ENCODE measurements at regions not wholly inside any gene's neighbourhood (a gene's known extent, or its start where the extent isn't known, plus 50 kb on each side); places are given as distances from the start of the nearest gene placed in this dataset.

- peak; percentile 85 for DNase-seq
Measured at GRCh38 chr1:244970236-244970743, 105.9 kb upstream of the HNRNPU start.

DNA sequence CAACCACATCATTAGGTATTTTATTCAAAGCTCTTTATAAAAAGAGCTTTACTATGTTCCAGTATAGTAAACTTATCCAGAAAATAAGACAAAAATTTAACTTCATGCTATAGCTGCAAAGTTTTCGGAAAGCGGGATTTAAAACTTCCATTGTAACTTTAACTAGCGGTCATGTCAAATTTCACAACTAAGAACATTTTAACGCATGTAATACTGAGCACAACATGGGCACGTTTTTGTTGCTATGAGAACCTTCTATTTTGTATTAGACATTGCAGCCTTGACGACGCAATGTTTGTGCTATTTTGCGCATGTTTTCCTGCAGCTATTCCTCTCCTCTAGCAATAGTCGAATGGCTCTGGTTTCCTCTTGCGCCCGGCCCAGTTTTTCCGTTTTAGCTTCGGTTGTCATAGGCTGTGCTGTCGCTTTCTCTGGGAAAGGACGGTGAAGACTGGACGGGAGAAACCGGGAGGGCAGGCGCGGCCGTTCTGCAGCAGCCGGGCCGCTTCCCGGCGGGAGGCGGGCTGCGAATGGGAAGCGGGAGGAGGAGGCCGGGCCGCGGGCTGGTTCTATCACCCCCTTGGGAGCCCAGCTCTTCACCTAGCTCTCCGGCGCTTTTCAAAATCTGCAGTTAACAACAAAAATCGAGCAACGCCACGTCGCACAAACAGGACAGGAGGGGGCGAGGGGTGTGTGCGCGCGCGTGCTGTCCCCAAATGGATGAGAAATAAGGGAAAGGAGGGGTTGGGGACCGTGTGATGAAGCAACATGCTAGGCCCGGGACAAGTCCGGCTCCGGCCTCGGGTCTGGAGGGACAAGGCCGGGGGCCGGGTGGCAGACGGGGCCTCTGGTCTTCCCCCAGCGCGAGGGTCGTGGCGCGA is 105.3 kb upstream of the HNRNPU start:
- peak; percentile 91 for DNase-seq

DNA sequence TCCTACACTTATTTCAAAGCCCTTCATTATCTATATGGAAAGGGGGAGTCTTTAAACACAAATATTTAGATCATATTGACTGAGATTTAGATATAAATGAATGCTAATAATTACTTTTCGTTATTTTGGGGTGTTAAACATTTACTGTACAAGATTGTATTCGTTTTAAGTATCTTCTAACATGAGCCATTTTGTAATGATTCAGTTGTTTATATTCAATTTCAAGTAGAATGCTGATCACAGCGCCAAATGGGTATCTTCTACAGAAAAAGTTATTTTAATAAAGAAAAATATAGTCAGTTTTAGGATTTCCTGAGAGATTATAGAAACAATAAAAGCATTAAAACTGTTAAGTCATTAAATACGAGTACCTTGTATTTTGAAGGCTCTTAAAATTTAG is 104.5 kb upstream of the HNRNPU start:
- no peak for DNase-seq

DNA sequence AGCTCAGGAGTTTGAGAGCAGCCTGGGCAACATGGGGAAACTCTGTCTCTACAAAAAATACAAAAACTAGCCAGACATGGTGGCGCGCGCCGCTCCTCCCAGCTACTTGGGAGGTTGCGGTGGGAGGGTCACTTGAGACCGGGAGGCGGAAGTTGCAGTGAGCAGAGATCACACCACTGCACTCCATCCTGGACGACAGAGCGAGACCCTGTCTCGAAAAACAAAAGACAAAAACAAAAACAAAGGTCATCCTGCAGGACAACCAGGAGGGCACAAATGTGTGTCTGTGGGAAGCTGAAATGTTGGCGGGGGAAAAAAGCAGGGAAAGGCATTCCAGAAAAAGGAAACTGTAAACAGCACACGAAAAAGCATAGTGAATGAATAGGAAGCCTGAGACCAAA is 104.1 kb upstream of the HNRNPU start:
- DNase-seq, result no peak

- DNase-seq, result no peak
Measured at GRCh38 chr1:244967159-244967558, 102.8 kb upstream of the HNRNPU start.

- no peak for DNase-seq
Measured at GRCh38 chr1:244965185-244966030, 101.1 kb upstream of the HNRNPU start.

GRCh38 chr1:244964112-244964971 is 100.0 kb upstream of the HNRNPU start:
- DNase-seq, result peak; percentile 88

GRCh38 chr1:244963231-244963826 is 99.0 kb upstream of the HNRNPU start:
- no peak for DNase-seq

DNA sequence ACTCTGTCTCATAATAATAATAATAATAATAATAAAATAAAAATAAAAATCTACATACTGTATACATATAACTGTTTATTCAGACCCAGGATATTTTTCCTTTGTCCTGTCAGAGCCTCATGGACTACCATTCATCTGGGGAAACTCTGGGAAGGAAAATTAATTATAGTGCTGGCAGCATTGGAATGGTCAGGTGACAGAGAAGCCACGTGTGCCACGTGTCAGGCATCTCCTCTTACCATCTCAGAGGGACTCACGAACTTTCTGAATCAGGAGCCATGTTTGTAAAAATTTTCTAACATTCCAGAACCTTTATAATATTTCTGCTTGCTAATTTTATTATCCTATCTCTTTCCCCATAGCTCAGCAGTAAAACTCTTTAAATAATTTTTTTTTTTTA is 97.8 kb upstream of the HNRNPU start:
- DNase-seq, result no peak

DNA sequence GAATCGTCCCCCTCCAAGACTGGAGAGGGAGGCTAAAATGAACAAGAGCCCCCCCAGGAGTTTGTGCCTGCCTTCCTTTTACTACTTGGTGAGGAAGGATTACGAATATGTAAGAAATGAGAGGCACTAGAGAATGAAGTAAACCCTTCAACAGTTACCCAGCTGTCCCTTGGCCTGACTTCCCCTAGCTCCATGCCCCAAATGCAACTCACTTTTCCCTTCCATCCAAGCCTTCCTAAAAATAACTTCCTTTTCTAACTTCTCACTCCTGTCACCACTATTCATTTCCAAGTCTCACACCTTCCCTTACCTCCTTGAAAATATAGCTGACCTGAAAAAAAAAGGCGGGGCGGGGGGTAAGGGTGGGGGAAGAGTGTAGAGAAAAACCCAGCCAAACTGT is 96.6 kb upstream of the HNRNPU start:
- no peak for DNase-seq

DNA sequence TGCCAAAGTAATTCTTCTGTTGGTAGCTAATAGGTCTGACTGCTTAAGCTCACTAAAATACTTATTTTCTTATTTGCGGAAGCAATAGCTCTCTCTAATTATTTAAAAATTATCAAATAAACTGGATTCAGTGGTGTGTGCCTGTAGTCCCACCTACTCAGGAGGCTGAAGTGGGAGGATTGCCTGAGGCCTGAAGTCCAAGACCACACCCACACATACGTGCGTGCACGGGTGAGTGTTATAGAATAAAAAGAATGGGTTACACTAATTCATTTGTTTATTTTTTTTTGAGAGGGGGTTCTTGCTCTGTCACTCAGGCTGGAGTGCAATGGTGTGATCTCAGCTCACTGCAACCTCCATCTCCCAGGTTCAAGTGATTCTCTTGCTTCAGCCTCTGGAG is 94.2 kb upstream of the HNRNPU start:
- no peak for DNase-seq

DNA sequence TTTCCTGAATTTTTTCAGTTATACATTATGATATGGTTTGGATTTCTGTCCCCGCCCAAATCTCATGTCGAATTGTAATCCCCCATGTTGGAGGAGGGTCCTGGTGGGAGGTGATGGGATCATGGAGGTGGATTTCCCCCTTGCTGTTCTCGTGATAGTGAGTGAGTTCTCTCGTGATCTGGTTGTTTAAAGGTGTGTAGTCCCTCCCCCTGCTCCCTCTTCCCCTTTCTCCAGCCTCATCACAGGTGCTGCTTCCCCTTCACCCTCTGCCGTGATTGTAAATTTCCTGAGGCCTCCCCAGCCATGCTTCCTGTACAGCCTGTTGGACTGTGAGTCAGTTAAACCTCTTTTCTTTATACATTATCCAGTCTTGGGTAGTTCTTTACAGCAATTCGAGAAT is 93.2 kb upstream of the HNRNPU start:
- no peak for DNase-seq

GRCh38 chr1:244957122-244957521 is 92.8 kb upstream of the HNRNPU start:
- no peak for DNase-seq

- DNase-seq, result no peak
Measured at GRCh38 chr1:244955661-244956060, 91.3 kb upstream of the HNRNPU start.

DNA sequence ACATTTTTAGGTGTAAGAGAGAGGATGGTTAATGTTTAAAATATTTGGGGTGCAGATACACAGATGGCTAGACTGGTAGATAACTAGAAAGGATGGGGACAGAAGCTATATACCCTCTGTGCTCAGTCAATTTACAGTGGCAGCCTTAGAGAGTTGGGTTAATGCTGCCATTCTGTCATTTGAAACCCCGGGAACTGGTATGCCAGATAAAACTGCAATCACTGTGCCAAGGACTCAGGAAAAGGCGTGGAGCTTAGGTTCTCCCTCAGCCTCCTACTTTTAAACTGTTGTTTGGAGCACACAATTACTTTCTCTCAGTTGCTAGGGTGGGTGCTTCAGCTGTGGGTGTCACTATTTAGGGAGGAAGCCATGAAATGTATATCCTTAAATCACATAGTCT is 90.0 kb upstream of the HNRNPU start:
- no peak for DNase-seq

- DNase-seq, result no peak
Measured at GRCh38 chr1:244953901-244954300, 89.6 kb upstream of the HNRNPU start.

GRCh38 chr1:244952940-244953339 is 88.6 kb upstream of the HNRNPU start:
- no peak for DNase-seq

- DNase-seq, result no peak
Measured at GRCh38 chr1:244952280-244952933, 88.1 kb upstream of the HNRNPU start.

DNA sequence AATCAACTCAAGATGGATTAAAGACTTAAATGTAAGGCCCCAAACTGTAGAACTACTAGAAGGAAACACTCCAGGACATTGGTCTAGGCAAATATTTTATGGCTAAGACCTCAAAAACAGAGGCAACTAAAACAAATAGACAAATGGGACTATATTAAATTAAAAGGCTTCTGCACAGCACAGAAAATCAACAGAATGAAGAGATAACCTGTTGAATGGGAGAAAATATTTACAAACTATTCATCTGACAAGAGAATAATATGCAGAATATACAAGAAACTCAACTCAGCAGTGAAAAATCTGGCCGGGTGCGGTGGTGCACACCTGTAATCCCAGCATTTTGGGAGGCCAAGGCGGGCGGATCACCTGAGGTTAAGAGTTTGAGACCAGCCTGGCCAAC is 84.1 kb upstream of the HNRNPU start:
- DNase-seq, result no peak

DNA sequence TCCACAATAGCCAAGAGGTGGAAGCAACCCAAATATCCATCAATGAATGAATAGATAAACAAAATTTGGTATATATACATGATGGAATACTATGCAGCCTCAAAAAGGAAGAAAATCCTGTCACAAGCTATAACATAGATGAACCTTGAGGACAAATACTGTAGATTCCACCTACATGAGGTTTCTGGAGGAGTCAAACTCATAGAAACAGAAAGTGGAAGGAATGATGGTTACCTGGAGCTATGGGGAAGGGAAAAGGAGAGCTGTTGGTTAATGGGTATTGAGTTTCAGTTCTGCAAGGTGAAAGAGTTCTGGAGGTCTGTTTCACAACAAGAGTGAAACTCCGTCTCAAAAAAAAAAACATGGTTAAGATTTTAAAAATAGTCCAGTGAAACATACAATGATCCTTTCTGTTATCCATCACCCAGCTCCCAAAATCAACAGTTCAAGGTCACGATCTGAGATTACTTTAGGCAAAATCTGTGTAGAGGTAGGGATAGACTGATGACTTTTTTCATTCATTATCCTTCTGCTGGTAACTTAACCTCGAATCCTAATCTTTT is 80.8 kb upstream of the HNRNPU start:
- DNase-seq, result no peak

DNA sequence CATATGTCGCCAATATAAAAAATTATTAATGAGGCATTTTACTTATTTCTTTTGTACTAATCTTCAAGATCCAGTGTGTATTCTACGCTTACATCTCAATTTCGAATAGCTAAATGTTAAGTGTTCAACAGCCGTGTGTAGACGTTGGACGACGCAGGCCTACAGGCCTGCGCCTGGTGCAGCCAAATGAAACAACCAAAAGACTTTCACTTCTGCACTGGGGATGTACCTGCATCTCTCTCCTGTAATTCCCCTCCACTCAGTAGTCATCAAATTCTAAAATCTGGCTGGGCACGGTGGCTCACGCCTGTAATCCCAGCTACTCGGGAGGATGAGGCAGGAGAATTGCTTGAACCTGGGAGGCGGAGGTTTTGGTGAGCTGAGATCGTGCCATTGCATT is 76.8 kb upstream of the HNRNPU start:
- DNase-seq, result no peak

DNA sequence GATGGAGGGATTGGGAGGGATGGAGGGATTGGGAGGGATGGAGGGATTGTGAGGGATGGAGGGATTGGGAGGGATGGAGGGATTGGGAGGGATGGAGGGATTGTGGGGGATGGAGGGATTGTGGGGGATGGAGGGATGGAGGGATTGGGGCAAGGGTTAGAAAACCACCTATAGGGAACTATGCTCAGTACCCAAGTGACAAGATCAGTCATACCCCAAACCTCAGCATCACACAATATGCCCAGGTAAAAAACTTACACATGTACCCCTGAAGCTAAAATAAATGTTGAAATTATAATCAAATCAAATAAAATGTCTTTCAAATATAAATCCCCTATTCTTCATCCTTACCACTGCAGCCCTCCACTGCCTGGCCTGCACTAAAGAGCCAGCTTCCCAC is 72.8 kb upstream of the HNRNPU start:
- DNase-seq, result no peak
